Activated naive CD4-positive, alpha-beta T cell treated with anti-CD3 and anti-CD28 coated beads, Interleukin-2, amount 50 U/mL, for 72 hours (primary cell): ENCODE measurements at regions not wholly inside any gene's neighbourhood (a gene's known extent, or its start where the extent isn't known, plus 50 kb on each side); places are given as distances from the start of the nearest gene placed in this dataset.

Experiments
- ATAC-seq, 2 donors: fragments of 150-1000 bp; cut with Tn5 transposase; 2 replicates each; pipeline ENCODE4 v1.10.0; 2021; ENCODE audit warnings: mild to moderate bottlenecking in 2 of 2, moderate library complexity in 2 of 2
- DNase-seq, 2 donors: peaks; one replicate each; pipeline ENCODE4 v3.0.0; 2021 to 2022; ENCODE audit warnings: low spot score in 2 of 2
- H3K27ac Mint-ChIP-seq, 2 donors: one replicate each; pipeline ENCODE4 v1.8.0; 2022; ENCODE audit warnings: mild to moderate bottlenecking in 2 of 2, mixed read lengths in 2 of 2
- H3K36me3 Mint-ChIP-seq, 2 donors: one replicate each; pipeline ENCODE4 v1.8.0; 2022; ENCODE audit warnings: mixed read lengths in 2 of 2
- H3K9me3 Mint-ChIP-seq, 2 donors: one replicate each; pipeline ENCODE4 v1.8.0; 2022; ENCODE audit warnings: mixed read lengths in 2 of 2

DNA sequence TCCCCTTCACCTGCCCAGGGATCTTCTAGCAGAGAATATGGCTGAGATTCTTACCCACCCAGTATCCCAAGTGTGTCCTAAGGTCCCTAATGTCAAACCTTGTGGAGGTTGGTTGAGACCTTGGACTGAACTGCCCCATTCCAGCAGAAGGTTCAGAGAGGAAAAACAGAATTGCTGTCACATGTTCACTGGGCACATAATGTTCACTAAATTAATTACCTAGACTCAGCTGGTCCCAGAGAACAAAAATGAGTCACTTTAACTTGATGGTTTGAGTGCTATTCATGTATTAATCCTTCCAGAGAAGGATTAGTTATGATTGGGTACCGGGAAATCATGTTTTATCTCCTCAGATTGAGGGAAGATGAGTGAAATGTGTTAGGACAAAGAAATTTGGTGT, 171.3 kb upstream of the GADL1 start:
- no peak overlapping the region for H3K27ac Mint-ChIP-seq
- peaks cover 0 to 10% of the 10 kb centered on the region in 2 donors for H3K9me3 Mint-ChIP-seq
- peaks cover 7 to 11% of the 10 kb centered on the region in 2 donors for H3K36me3 Mint-ChIP-seq
- no peak for ATAC-seq
- DNase-seq: no peak

DNA sequence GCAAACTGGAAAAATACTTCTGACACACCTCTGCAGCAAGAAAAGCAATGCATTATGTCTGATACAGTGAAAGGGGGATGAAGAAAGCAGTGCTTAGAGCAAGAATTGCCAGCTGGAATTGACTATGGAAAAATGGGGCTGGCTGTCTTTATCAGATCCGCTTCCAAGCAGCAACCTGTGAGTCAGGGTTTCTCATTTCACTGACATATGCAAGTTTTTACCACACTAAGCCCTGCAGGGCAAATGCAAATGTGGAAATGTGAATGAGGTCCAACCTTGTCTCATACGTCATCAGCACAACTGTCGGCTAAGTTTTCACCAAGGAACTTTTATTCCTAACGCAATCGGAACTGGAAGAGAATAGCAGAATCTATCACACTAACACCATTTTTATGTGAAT, 172.5 kb upstream of the GADL1 start:
- Mint-ChIP-seq H3K9me3 (peaks cover 8 to 19% of the 10 kb centered on the region in 2 donors), H3K36me3 (peaks cover 12 to 15% of the 10 kb centered on the region in 2 donors), H3K27ac (no peak overlapping the region)
- ATAC-seq (no peak), DNase-seq (no peak)

DNA sequence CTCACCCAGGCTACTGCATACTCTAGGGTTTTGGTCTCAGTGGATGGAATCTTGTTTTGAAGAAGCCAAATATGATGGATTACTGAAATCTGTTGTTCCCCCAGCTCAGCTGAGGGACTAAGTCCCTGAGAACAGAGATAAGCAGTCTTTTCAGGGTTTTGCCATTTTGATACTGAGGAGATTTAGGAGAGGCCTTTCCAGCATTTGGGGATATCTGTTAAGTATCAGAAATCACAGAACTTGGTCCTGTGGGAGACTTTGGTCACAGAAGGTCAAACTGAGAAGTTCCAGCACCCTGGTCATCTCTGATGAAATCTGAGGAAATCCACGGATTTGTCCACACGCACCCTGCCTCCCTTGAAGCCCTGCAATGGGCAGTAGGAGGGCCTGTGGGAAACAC, 181.0 kb upstream of the GADL1 start:
- peaks cover 17 to 22% of the 10 kb centered on the region in 2 donors for H3K9me3 Mint-ChIP-seq
- DNase-seq (no peak), ATAC-seq (no peak)
- H3K36me3 Mint-ChIP-seq: peaks cover 17 to 26% of the 10 kb centered on the region in 2 donors
- H3K27ac Mint-ChIP-seq: no peak overlapping the region

DNA sequence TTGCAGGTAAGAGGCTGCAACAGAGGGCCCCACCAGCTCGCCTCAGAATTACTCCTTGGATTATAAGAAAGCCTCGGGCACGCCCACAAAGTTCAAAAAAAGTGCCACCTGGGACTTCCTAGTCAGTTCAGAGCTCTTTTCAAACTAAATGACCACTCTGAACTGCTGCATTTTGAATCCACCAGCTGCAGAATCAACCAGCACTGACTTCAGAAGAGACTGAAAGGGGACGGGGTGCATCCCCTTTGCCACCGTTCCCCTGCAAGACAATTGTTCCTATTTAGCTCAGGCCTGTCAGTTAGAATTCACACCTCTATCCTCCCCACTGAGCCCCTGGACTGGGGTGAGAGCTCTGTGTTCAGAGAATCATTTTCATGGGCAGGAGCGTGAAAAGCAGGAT, 181.4 kb upstream of the GADL1 start:
- peak overlapping the region; percentile 23 to 70 for H3K27ac Mint-ChIP-seq
- no peak for ATAC-seq
- no peak for DNase-seq
- peaks cover 13 to 22% of the 10 kb centered on the region in 2 donors for H3K36me3 Mint-ChIP-seq
- H3K9me3 Mint-ChIP-seq: peaks cover 17 to 19% of the 10 kb centered on the region in 2 donors

DNA sequence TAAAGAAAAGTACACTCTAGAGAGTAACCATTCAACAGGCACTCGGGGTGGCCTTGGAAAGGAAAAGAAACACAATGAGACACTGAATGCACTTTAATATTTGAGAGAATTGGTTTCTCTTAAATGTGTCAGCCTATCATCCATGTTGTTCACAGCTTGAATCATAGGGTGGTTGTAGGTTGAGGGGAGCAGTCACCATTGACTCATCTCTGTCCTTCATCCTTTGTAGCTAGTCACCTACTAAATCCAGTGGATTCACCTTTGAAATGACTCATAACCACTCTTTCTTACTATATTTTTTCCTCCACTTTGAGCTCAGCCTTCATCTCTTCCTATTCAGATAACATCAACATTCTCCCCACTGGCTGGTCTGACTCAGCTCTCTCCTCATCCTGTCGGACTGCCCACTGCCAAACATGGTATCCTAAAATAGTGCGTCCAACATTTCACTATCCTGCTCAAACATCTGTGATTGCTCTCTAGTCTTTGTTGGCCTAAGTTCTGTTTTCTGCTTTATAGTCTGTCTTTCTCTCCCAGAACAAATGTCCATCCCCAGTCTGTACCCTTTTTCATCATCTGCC, 182.7 kb upstream of the GADL1 start:
- H3K36me3 Mint-ChIP-seq: peaks cover 5 to 10% of the 10 kb centered on the region in 2 donors
- ATAC-seq (peak; percentile 97 to 98), DNase-seq (peak; percentile 55 to 71)
- peak overlapping the region; percentile 70 to 73 for H3K27ac Mint-ChIP-seq
- H3K9me3 Mint-ChIP-seq: peaks cover 8 to 9% of the 10 kb centered on the region in 2 donors

DNA sequence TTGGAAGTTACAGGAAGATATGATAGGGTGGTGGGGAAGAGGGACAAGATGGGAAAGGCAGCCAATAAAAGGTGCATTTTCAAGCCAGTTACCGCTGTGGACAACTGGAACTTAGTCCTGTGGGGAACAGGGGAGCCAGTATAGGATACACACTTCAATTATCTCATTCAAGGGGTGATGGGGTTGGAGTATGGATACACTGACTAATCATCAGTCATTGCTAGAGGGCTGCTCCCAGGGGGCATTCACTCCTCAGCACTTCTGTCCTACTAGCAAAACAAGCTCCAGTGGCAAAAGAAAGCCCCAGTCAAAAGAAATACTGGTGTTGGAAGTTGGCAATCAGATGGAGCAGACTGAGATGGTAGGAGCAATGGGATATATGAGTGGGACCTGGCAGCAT, 183.4 kb upstream of the GADL1 start:
- no peak for DNase-seq
- Mint-ChIP-seq H3K27ac (peak overlapping the region; percentile 70 to 73), H3K9me3 (peaks cover 3 to 4% of the 10 kb centered on the region in 2 donors), H3K36me3 (peaks cover 0 to 5% of the 10 kb centered on the region in 2 donors)
- ATAC-seq: no peak

DNA sequence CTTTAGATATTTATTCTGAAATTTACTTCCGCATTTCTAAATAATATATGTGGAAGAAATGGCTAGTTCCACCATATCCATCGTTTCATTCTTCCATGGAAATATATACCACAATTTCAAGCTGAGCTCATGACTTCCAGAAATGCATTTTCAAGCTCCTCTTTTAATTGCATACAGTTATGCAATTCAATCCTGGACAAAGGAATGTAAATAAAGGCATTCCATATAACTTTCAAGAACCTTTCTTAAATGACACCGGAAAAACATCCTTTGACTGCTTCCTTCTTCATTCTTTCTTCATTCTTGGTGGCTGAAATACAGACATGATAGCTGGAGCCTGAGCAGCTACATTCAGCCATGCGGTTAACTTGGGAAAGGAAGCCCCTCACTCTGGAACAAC, 185.2 kb upstream of the GADL1 start:
- Mint-ChIP-seq H3K27ac (no peak overlapping the region), H3K36me3 (peaks cover 0 to under 1% of the 10 kb centered on the region in 2 donors), H3K9me3 (no peaks in the 10 kb centered on the region)
- DNase-seq: no peak
- ATAC-seq: no peak

DNA sequence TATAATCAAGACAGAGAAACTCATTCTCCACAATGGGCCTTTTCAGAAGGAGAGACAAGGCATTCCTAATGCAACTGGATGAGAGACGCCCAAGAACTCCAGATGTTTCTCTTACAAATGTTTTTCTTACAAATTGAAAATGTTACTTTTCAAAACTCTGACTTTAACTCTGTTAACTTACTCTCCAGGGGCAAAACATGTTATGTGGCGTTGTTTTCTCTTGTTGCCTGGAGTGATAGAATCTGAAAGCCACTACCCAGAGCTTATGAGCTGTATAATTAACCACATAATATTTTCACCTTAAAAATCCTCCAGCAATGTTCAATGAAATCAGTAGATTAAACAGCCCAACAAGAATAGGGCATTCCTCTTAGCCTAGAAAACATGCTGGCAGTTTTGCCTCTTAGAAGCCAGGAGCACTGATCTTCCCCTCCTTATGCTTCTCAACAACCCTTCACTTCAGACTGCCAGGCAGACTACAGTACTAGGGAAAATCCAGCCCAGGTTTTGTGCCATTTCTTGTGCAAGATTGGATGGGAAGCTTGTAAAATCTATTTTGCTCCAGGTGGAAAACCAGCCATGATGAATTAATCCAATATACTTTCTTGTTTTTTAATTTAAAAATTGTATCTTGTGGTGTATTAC, 186.7 kb upstream of the GADL1 start:
- ATAC-seq: no peak

DNA sequence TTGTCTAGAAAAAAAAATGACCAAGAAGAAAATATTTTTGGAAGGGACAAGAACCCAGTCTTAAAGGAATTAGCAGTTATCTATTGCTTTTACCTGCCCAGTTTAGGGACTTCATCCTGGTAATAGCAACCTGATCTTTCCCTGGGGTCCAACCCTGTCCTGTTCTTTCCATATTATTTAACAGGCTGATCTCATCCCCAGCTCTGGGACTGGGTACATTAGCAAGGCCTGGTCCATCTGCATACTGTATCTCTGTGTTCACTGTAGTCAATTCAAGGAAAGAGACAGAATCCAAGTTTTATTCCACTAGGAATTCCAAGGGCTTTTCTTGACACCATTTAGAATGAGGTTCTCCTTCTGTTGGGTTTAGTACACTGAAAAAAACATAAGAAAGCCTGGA, 191.7 kb upstream of the GADL1 start:
- ATAC-seq (no peak), DNase-seq (no peak)
- Mint-ChIP-seq H3K27ac (no peak overlapping the region), H3K36me3 (no peaks in the 10 kb centered on the region), H3K9me3 (no peaks in the 10 kb centered on the region)

More for the DNA sequence above, 186.7 kb upstream of the GADL1 start:
- no peaks in the 10 kb centered on the region for H3K36me3 Mint-ChIP-seq
- H3K27ac Mint-ChIP-seq: no peak overlapping the region
- no peaks in the 10 kb centered on the region for H3K9me3 Mint-ChIP-seq
- no peak for DNase-seq

DNA sequence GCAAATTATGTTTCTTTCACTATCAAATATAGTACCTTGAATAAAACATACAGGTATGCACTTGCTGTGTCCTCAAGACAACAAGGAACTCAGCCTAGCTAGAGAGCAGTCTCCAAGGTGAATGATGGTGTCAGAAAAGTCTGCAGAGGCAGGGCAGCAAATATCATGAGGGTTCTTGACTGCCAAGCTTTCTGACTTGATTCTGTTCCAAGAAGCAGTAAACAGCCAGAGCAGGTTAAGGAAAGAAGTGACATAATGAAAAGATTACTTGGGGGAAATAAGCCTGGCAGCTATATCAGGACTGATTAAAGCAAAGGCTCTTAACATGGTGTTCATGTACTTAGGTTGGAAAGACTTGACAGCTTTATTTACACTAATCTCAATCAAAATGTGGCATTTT, 192.2 kb upstream of the GADL1 start:
- H3K36me3 Mint-ChIP-seq: no peaks in the 10 kb centered on the region
- ATAC-seq (no peak), DNase-seq (no peak)
- H3K9me3 Mint-ChIP-seq: no peaks in the 10 kb centered on the region
- no peak overlapping the region for H3K27ac Mint-ChIP-seq

DNA sequence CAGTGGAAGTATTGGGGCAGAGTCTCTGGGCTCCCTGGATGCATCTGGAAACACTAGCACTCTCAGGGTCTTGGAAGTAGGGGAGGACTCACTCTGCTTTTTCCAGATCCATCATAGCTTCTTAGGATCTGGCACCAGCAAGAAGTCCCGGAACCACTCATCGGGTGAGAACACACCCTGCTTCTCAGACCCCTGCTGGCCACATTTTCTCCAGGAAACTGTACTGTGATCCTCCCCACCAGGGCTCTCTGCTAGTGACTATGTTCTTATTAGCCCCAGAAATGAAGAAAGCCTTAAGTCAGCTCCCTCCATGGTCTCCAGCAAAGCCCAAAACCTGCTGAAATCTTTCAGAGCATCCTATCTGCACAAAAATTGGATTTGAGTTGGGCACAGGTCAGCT, 197.3 kb upstream of the GADL1 start:
- no peaks in the 10 kb centered on the region for H3K9me3 Mint-ChIP-seq
- no peak overlapping the region for H3K27ac Mint-ChIP-seq
- DNase-seq (no peak), ATAC-seq (no peak)
- H3K36me3 Mint-ChIP-seq: no peaks in the 10 kb centered on the region

DNA sequence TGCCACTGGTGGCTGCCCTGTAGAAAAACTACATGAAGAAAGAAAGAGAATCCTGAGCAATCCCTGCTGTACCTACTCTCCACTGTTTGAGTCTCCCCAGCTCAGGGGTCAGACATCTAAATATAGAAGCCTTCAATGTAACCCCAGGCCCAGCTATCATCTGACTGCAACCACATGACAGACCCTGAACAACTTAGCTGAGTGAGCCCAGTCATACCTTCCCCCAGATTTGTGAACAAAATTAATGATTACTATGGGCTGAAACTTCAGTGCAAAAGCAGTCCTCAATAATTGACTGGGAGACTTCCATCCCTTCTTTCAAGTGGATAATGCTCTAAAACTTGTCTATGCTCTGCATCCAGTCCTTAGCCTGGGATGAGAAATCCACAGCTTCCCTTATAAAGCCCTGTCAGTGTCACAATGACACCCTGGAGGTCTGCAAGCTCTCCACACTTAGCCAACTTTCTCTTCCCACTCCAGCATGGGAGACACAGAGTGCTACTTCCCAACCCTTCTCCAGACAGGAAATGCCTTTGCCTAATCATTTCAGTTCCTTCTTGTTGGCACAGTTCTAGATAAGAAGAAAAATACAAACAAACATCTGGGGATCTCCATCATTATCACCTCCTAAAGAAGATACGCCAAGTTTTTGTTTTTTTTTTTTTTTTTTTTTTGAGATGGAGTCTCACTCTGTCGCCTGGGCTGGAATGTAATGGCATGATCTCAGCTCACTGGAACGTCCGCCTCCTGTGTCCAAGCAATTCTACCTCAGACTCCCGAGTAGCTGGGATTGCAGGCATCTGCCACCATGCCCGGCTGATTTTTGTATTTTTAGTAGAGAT, 198.5 kb upstream of the GADL1 start:
- peaks cover 0 to 5% of the 10 kb centered on the region in 2 donors for H3K9me3 Mint-ChIP-seq
- ATAC-seq (no peak), DNase-seq (no peak)
- H3K36me3 Mint-ChIP-seq: peaks cover 0 to 8% of the 10 kb centered on the region in 2 donors
- H3K27ac Mint-ChIP-seq: no peak overlapping the region

DNA sequence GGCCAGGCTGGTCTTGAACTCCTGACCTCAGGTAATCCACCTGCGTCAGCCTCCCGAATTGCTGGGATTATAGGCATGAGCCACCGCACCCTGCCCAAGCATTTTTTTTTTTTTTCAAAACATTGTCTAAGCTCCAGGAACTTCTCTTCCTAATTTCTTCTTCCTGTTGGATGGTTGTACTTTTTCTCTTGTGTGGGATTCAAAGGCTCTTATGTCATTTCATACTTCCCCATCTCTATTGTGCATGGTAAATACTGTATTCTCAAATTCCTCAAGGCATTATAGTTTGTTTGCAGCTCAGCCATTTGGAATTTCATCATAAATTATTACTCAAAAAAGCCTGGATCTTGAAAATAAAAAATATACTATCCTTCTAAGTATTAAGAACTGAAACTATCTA, 199.1 kb upstream of the GADL1 start:
- DNase-seq (no peak), ATAC-seq (no peak)
- H3K36me3 Mint-ChIP-seq: peaks cover 0 to 8% of the 10 kb centered on the region in 2 donors
- no peak overlapping the region for H3K27ac Mint-ChIP-seq
- peaks cover 0 to 5% of the 10 kb centered on the region in 2 donors for H3K9me3 Mint-ChIP-seq

DNA sequence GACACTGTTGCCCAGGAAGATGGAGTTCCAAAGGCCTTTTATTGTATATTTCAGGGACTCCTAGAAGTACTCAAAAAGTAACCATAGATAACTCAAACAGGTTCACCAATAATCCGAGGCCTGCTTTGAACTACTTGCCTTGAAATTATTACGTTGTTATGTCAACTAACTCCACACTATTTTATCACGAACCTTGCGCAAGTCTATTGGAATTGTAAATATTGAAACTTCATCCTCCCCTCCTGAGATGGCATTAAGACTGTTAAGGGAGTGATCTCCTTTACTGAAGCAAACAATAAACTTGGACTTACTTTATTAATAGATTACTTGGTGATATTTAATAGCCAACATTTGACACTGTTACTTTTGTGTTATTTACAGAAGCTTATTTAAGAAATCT, 199.6 kb upstream of the GADL1 start:
- Mint-ChIP-seq H3K36me3 (peaks cover 0 to 8% of the 10 kb centered on the region in 2 donors), H3K27ac (no peak overlapping the region), H3K9me3 (peaks cover 0 to 5% of the 10 kb centered on the region in 2 donors)
- no peak for DNase-seq
- ATAC-seq: no peak

DNA sequence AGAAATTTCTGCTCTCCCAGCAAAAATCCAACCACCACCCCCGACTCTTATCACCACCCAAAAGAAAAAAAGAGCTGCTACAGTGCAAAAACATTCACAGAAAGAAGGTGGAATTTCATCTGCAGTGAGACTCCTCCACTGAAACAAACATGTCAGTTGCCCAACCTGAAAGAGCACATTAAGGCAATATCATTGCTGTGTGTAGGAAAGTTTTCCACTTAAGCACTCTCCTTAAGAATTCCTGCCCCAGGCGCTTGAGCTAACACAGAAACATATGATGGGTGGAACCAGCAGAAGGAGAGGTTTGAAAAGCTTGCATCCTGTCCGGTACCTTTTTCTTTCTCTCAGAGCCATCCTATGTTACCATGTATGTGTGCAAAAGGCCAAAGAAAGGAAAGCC, 200.8 kb upstream of the GADL1 start:
- no peak for ATAC-seq
- peaks cover 0 to 5% of the 10 kb centered on the region in 2 donors for H3K9me3 Mint-ChIP-seq
- DNase-seq: no peak
- H3K27ac Mint-ChIP-seq: no peak overlapping the region
- H3K36me3 Mint-ChIP-seq: peaks cover 0 to 8% of the 10 kb centered on the region in 2 donors

DNA sequence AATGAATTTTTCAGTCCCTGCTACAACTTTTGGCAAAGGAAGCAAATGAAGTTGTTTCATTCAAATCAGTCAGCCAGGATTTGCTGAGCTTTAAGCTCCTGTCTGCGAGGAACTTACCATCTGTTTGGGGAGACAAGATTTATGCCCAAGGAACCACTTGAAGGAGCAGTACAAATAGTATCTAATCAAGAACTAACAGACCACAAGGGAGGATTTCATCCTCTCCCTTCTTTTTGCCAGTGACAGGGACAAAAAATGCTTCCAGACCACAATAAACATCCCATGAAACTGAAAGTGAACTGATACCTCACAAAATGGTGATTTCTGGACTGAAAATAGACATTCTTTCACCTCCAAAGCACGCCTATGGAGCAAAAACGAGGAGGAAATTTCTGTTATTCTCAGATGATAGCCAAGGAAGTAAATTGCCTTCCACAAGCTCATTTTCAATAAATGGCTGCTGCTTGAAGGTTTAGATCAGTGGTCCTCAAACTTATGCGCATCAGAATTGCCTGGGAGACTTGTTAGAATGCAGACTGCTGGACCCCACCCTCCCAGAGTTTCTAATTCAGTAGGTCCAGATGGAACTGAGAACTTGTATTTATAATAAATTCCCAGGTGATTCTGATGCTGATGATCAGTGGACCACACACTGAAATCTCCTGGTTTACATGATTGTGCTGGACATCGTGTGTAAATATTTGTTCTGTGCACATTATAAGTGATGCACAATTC, 202.4 kb upstream of the GADL1 start:
- ATAC-seq (no peak), DNase-seq (no peak)
- Mint-ChIP-seq H3K27ac (peak overlapping the region in 1 of 2 donors; percentile 3), H3K36me3 (peaks cover 2 to 11% of the 10 kb centered on the region in 2 donors), H3K9me3 (peaks cover 2 to 5% of the 10 kb centered on the region in 2 donors)

DNA sequence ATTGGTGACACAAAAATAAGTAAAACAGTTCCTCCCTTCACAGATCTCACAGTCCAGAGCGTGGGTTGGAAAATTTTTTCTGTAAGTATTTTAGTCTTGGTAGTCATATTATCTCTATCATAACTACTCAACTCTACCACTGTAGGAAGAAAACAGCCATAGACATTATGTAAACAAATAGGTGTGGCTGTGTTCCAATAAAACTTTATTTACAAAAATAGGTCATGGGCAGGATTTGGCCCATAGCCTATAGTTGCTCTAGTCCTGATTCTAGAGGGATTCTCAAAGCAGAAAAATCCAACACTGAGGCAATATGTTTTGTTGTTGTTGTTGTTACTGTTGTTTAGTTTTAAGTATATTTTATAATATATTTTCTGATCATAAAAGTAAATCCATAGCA, 206.1 kb upstream of the GADL1 start:
- no peak overlapping the region for H3K27ac Mint-ChIP-seq
- DNase-seq (no peak), ATAC-seq (no peak)
- peaks cover 5 to 6% of the 10 kb centered on the region in 2 donors for H3K9me3 Mint-ChIP-seq
- peaks cover 4 to 23% of the 10 kb centered on the region in 2 donors for H3K36me3 Mint-ChIP-seq
